SK-N-SH (cell line): ENCODE measurements at regions not wholly inside any gene's neighbourhood (a gene's known extent, or its start where the extent isn't known, plus 50 kb on each side); places are given as distances from the start of the nearest gene placed in this dataset.
"Not testable (repeated sequence)": the region's sequence is repeated elsewhere in the genome, so short reads cannot be mapped to it uniquely, and the experiment has no call there.

Source experiments
- CTCF ChIA-PET: fragments of 300-600, 350-600 bp; formaldehyde crosslinking; extraction: SDS; loops from one replicate; lab custom pipeline; 2021; lab: Yijun Ruan, JAX
- POLR2A ChIA-PET: fragments of 350-600 bp; sonication (Branson Sonifier 250); formaldehyde crosslinking; extraction: SDS; loops from one replicate; lab custom pipeline; 2020; ENCODE audit warnings: antibody characterized with exemption, inconsistent platforms; lab: Yijun Ruan, JAX
- DNase-seq: peaks from one replicate; pipeline ENCODE4 v3.0.0; 2012
- H2AFZ ChIP-seq: fragments of 200-600 bp; sonication (generic); 2 replicates; pipeline ENCODE4 v1.8.1; 2016; ENCODE audit warnings: antibody characterized with exemption, mild to moderate bottlenecking, low read depth
- H3F3A ChIP-seq: fragments of 200-600 bp; sonication (generic); replicated peaks from 2 replicates; pipeline ENCODE3; 2016; ENCODE audit warnings: antibody characterized with exemption, mild to moderate bottlenecking; ENCODE audit not compliant: insufficient read depth
- H3K27ac ChIP-seq, 2 experiments: fragments of 200-500 bp in 1 of 2; fragments of 200-600 bp in 1 of 2; sonication (Bioruptor generic) in 1 of 2; sonication (generic), shearing (Covaris generic) in 1 of 2; 2 replicates each; pipeline versions ENCODE4 v1.5.1 to v1.6.1; 2014 to 2016; ENCODE audit warnings: low read depth in 2 of 2, inconsistent platforms in 1 of 2, low read length in 1 of 2, mild to moderate bottlenecking in 1 of 2, mixed read lengths in 1 of 2
- H3K27me3 ChIP-seq: fragments of 200-600 bp; sonication (generic), shearing (Covaris generic); 2 replicates; pipeline ENCODE4 v1.6.1; 2016; ENCODE audit warnings: mixed run types; ENCODE audit not compliant: insufficient read depth
- H3K36me3 ChIP-seq, 2 experiments: fragments of 200-500 bp in 1 of 2; fragments of 200-600 bp in 1 of 2; sonication (Bioruptor generic) in 1 of 2; sonication (generic) in 1 of 2; replicated peaks in 1 of 2; 2 replicates each; pipeline versions ENCODE3 to v1.5.1; 2014 to 2016; ENCODE audit warnings: low read length in 1 of 2, mild to moderate bottlenecking in 1 of 2; ENCODE audit not compliant: insufficient read depth in 2 of 2, control insufficient read depth in 1 of 2
- H3K4me1 ChIP-seq, 2 experiments: fragments of 200-500 bp in 1 of 2; fragments of 200-600 bp in 1 of 2; sonication (Bioruptor generic) in 1 of 2; sonication (generic), shearing (Covaris generic) in 1 of 2; 2 replicates each; pipeline versions ENCODE4 v1.5.1 to v1.6.1; 2014 to 2016; ENCODE audit warnings: low read depth in 1 of 2, low read length in 1 of 2, mixed run types in 1 of 2; ENCODE audit not compliant: insufficient read depth in 2 of 2, control insufficient read depth in 1 of 2
- H3K4me2 ChIP-seq: fragments of 200-600 bp; sonication (generic), shearing (Covaris generic); 2 replicates; pipeline ENCODE4 v1.6.1; 2017; ENCODE audit warnings: mixed run types
- H3K4me3 ChIP-seq, 2 experiments: fragments of 200-500 bp in 1 of 2; fragments of 200-600 bp in 1 of 2; sonication (Bioruptor generic) in 1 of 2; sonication (generic), shearing (Covaris generic) in 1 of 2; 2 replicates each; pipeline versions ENCODE4 v1.5.1 to v1.8.1; 2014 to 2016; ENCODE audit warnings: low read depth in 2 of 2, inconsistent platforms in 1 of 2, low read length in 1 of 2, mild to moderate bottlenecking in 1 of 2, mixed read lengths in 1 of 2, moderate library complexity in 1 of 2
- H3K79me2 ChIP-seq: fragments of 200-600 bp; sonication (generic); 2 replicates; pipeline ENCODE4 v1.8.1; 2017; ENCODE audit warnings: mild to moderate bottlenecking; ENCODE audit not compliant: insufficient read depth
- H3K9ac ChIP-seq: fragments of 200-600 bp; sonication (generic); 2 replicates; pipeline ENCODE4 v1.6.1; 2017; ENCODE audit warnings: mixed run types
- H3K9me2 ChIP-seq: fragments of 200-600 bp; sonication (generic); 2 replicates; pipeline ENCODE4 v1.6.1; 2017; ENCODE audit warnings: mixed run types
- H3K9me3 ChIP-seq: fragments of 200-600 bp; sonication (generic); 2 replicates; pipeline ENCODE4 v1.6.1; 2017; ENCODE audit warnings: mixed run types, mild to moderate bottlenecking, moderate library complexity
- H4K20me1 ChIP-seq: fragments of 200-600 bp; sonication (generic); 2 replicates; pipeline ENCODE4 v1.6.1; 2017; ENCODE audit warnings: mild to moderate bottlenecking, mixed run types; ENCODE audit not compliant: insufficient read depth
- ELF1 ChIP-seq: IDR thresholded peaks from 2 replicates; pipeline ENCODE4 v1.4.0; 2012
- JUND ChIP-seq: IDR thresholded peaks from 2 replicates; pipeline ENCODE4 v1.4.0; 2012
- NFIC ChIP-seq: IDR thresholded peaks from 2 replicates; pipeline ENCODE4 v1.4.0; 2012; ENCODE audit warnings: borderline replicate concordance
- POLR2AphosphoS5 ChIP-seq: IDR thresholded peaks from 2 replicates; pipeline ENCODE4 v1.6.1; 2012; ENCODE audit warnings: low read depth, low read length
- RCOR1 ChIP-seq: fragments of 150-350 bp; IDR thresholded peaks from 2 replicates; pipeline ENCODE4 v1.6.1; 2017; ENCODE audit warnings: antibody characterized with exemption, low read length
- TAF1 ChIP-seq: IDR thresholded peaks from 2 replicates; pipeline ENCODE4 v1.6.1; 2012; ENCODE audit warnings: low read depth, mild to moderate bottlenecking, low read length, moderate library complexity, borderline replicate concordance
- WGBS: methylation state at CpG from one replicate; pipeline ENCODE4 v1.1.6; 2017; ENCODE audit warnings: low lambda C conversion rate; 5-methylcytosine and 5-hydroxymethylcytosine counted together
- TF ChIP-seq, protein P1 (sequence below): IDR thresholded peaks from 2 replicates; pipeline ENCODE4; 2012
- TF ChIP-seq, protein P2 (sequence below): fragments of 150-350 bp; IDR thresholded peaks from 2 replicates; pipeline ENCODE4 v1.6.1; 2016; ENCODE audit warnings: mild to moderate bottlenecking, low read depth, low read length

DNA sequence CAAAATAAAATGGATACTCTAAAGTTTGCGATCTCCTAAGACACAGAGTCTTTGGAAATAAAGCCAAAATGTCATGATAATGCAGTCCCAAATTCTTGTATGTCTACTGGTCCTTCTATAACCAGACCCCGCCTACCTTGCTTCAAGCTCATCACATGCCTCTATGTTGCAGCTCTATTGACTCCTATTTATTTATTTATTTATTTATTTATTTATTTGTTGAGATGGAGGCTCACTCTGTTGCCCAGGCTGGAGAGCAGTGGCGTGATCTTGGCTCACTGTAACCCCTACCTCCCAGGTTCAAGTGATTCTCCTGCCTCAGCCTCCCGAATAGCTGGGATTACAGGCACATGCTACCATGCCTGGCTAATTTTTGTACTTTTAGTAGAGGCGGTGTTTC lies 398.7 kb upstream of the SOX5 start:
- POLR2A ChIA-PET, H3K79me2 ChIP-seq, H3F3A ChIP-seq, H3K9ac ChIP-seq, DNase-seq, H3K9me2 ChIP-seq, CTCF ChIA-PET, H3K4me3 ChIP-seq, H3K4me1 ChIP-seq, H3K9me3 ChIP-seq, H3K4me2 ChIP-seq, H3K27ac ChIP-seq, H4K20me1 ChIP-seq, H3K27me3 ChIP-seq, H2AFZ ChIP-seq, H3K36me3 ChIP-seq: not testable (repeated sequence)
- WGBS: 64% methylated on average over 5 of the region's 5 CpGs

DNA sequence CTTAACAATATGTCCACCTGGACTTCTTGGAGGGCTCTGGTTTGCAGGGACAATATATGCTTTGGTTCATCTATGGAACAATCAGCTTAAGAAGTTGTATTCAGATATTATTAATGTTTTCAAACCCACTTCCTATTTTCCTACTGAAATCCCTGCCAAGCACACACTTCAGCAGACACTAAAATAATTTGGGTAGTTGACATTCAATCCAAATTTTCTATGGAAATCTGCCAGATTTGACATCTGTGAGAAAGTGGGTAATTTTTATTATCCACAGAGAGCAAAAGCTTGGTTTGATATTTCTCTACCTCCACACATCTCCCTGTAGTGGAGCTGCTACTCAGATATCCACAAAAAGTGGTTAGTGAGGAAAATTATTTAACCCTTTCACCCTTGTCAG lies 378.8 kb upstream of the SOX5 start:
- H3F3A ChIP-seq: no peaks in the 10 kb centered on the region
- TF ChIP-seq POLR2AphosphoS5: no peak
- TF ChIP-seq, all 33 proteins: peak for 0
- CTCF ChIA-PET: interaction anchor here (1.2 kb wide), 1 partner anchor 11 kb away, joined by 4 read pairs; no protein-coding TSS in a partner anchor

DNA sequence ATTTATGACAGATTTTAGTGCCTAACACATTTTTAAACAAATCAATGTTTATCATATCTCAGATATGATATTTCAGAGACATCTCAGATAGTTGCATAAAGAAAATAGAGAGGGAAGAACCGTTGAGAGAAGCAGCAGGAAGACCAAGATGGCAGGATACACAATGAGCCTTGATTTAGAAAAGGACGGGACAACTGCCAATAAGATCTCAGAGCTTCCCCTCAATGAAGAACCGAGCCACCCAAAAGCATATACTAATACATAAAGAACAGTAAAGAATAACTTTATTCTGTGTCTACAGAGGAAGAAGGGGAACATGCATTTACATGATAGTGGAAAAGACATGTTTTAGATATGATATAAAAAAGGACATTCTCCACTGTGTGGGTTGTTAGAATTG lies 375.9 kb upstream of the SOX5 start:
- WGBS: 47% methylated on average over 3 of the region's 3 CpGs
- Histone ChIP-seq H3K4me1 (no peaks in the 10 kb centered on the region), H3K4me2 (no peak overlapping the region), H3F3A (no peaks in the 10 kb centered on the region), H3K9me2 (no peaks in the 10 kb centered on the region), H3K27ac (no peak overlapping the region), H2AFZ (no peak overlapping the region), H3K9me3 (no peaks in the 10 kb centered on the region), H4K20me1 (no peaks in the 10 kb centered on the region), H3K79me2 (no peaks in the 10 kb centered on the region; the same call in 1 of the 2 replicates), H3K4me3 (no peak overlapping the region), H3K9ac (no peak overlapping the region), H3K27me3 (no peaks in the 10 kb centered on the region), H3K36me3 (no peaks in the 10 kb centered on the region)
- ChIA-PET POLR2A (no interaction called here), CTCF (no interaction called here)
- no peak for TF ChIP-seq ELF1
- TF ChIP-seq, protein P1, sequence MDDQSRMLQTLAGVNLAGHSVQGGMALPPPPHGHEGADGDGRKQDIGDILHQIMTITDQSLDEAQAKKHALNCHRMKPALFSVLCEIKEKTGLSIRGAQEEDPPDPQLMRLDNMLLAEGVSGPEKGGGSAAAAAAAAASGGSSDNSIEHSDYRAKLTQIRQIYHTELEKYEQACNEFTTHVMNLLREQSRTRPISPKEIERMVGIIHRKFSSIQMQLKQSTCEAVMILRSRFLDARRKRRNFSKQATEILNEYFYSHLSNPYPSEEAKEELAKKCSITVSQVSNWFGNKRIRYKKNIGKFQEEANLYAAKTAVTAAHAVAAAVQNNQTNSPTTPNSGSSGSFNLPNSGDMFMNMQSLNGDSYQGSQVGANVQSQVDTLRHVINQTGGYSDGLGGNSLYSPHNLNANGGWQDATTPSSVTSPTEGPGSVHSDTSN: no peak
- TF ChIP-seq TAF1: no peak
- TF ChIP-seq, protein P2, sequence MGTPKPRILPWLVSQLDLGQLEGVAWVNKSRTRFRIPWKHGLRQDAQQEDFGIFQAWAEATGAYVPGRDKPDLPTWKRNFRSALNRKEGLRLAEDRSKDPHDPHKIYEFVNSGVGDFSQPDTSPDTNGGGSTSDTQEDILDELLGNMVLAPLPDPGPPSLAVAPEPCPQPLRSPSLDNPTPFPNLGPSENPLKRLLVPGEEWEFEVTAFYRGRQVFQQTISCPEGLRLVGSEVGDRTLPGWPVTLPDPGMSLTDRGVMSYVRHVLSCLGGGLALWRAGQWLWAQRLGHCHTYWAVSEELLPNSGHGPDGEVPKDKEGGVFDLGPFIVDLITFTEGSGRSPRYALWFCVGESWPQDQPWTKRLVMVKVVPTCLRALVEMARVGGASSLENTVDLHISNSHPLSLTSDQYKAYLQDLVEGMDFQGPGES: no peak
- no peak for TF ChIP-seq NFIC
- no peak for TF ChIP-seq RCOR1
- no peak for TF ChIP-seq JUND
- DNase-seq: no peak

More for the DNA sequence above, 378.8 kb upstream of the SOX5 start:
- Histone ChIP-seq H2AFZ (no peak overlapping the region), H3K9ac (no peak overlapping the region), H3K9me2 (no peaks in the 10 kb centered on the region), H3K27me3 (no peaks in the 10 kb centered on the region), H3K27ac (no peak overlapping the region), H4K20me1 (no peaks in the 10 kb centered on the region), H3K4me1 (no peaks in the 10 kb centered on the region), H3K4me2 (no peak overlapping the region), H3K4me3 (no peak overlapping the region), H3K36me3 (no peaks in the 10 kb centered on the region), H3K79me2 (no peaks in the 10 kb centered on the region; the same call in 1 of the 2 replicates), H3K9me3 (no peaks in the 10 kb centered on the region)
- no peak for DNase-seq
- POLR2A ChIA-PET: no interaction called here
